Aorta (tissue), 5 donors: ENCODE measurements at regions not wholly inside any gene's neighbourhood (a gene's known extent, or its start where the extent isn't known, plus 50 kb on each side); places are given as distances from the start of the nearest gene placed in this dataset.

Source experiments
- ATAC-seq: fragments of 200-7000 bp; cut with Tn5 transposase; one replicate; pipeline ENCODE4 v1.9.1; 2022; ENCODE audit warnings: moderate library complexity; ENCODE audit not compliant: low FRiP score
- DNase-seq, 2 donors: peaks; one replicate each; pipeline ENCODE4 v3.0.0-alpha.2; 2020
- H3K27ac ChIP-seq, 2 donors: one replicate each; pipeline ENCODE4 v1.5.1; 2013; ENCODE audit warnings: low read length in 2 of 2, mild to moderate bottlenecking in 2 of 2, moderate library complexity in 2 of 2, control low read depth in 1 of 2, inconsistent platforms in 1 of 2, low read depth in 1 of 2
- H3K27me3 ChIP-seq, 2 donors: one replicate each; pipeline ENCODE4 v1.6.1; 2013; ENCODE audit warnings: control low read depth in 1 of 2, low read length in 1 of 2, mild to moderate bottlenecking in 1 of 2, moderate library complexity in 1 of 2; ENCODE audit not compliant: insufficient read depth in 2 of 2, control insufficient read depth in 1 of 2
- H3K36me3 ChIP-seq, 2 donors: one replicate each; pipeline ENCODE4 v1.6.1; 2013; ENCODE audit warnings: control low read depth in 1 of 2, low read length in 1 of 2, mild to moderate bottlenecking in 1 of 2; ENCODE audit not compliant: insufficient read depth in 2 of 2, control insufficient read depth in 1 of 2
- H3K4me1 ChIP-seq, 2 donors: one replicate each; pipeline ENCODE4 v1.6.1; 2013; ENCODE audit warnings: low read length in 2 of 2, control low read depth in 1 of 2, mild to moderate bottlenecking in 1 of 2, moderate library complexity in 1 of 2; ENCODE audit not compliant: insufficient read depth in 2 of 2, control insufficient read depth in 1 of 2
- H3K4me3 ChIP-seq, 2 donors: one replicate each; pipeline ENCODE4 v1.5.1; 2013; ENCODE audit warnings: low read length in 2 of 2, control low read depth in 1 of 2, mild to moderate bottlenecking in 1 of 2
- H3K9me3 ChIP-seq: one replicate; pipeline ENCODE4 v1.6.1; 2013; ENCODE audit warnings: mild to moderate bottlenecking, low read length; ENCODE audit not compliant: control insufficient read depth
- WGBS, 2 donors: extraction: QIAGEN DNeasy Blood & Tissue Kit; methylation state at CpG; one replicate each; pipeline ENCODE4 v1.1.7; 2013; 5-methylcytosine and 5-hydroxymethylcytosine counted together
- intact Hi-C, 2 donors: fragments of 100-400 bp; cut with DNase I; formaldehyde crosslinking; loops; one replicate each; pipeline versions ENCODE4 v1.14.2 to v1.15.0; 2022
- donor health status: healthy with polysubstance abuse.
- donor health status: Bipolar disorder and iron deficiency.
- donor health status: DM: no; HTN: no; CAD: no.
- donor health status: DM: no; HTN: no; CAD: no.
- donor health status: DM: yes; HTN: yes; CAD: no.

DNA sequence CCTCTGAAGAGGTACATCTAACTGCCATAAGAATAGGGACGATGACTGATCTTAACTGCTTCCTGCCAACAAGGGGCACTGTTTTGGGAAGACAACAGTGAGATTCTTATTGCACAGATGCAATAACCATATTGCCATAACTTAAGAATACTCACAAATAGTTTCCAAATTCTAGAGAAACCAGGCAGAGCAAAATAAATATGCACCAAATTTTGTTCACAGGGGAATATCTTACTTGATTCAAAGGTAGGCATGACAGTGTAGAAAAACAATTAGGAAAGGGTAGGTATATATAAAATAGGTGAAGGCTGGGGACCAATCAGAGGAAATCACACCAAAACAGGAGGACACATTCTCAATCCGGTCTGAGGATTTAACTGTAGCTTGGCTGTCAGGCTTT is 49.9 kb upstream of the CST7 start:
- Histone ChIP-seq H3K27me3 (no peaks in the 10 kb centered on the region), H3K36me3 (no peaks in the 10 kb centered on the region), H3K27ac (no peak overlapping the region), H3K4me1 (no peaks in the 10 kb centered on the region), H3K9me3 (peaks cover 8% of the 10 kb centered on the region), H3K4me3 (no peak overlapping the region)
- intact Hi-C loops, result no loop called here
- no peak for DNase-seq
- WGBS, 2 donors, result 90 to 92% methylated on average over 2 of the region's 2 CpGs
- no peak for ATAC-seq
